ENCODE measurements at regions not wholly inside any gene's neighbourhood (a gene's known extent, or its start where the extent isn't known, plus 50 kb on each side); places are given as distances from the start of the nearest gene placed in this dataset.
"Not testable (repeated sequence)": the region's sequence is repeated elsewhere in the genome, so short reads cannot be mapped to it uniquely, and the experiment has no call there.

GRCh38 chr16:29158785-29159184 is 173.9 kb downstream of the LAT start:
- ChIA-PET POLR2A (no interaction called here), CTCF (no interaction called here)
- Mint-ChIP-seq H3K4me1 (peaks cover 22 to 49% (median 34%) of the 10 kb centered on the region in 7 donors), H3K27ac (peak overlapping the region in 2 of 9 donors; percentile 20 to 94), H3K27me3 (no peaks in the 10 kb centered on the region), H3K4me3 (no peak overlapping the region), H3K36me3 (peaks cover 2 to 17% (median 6%) of the 10 kb centered on the region in 5 donors), H3K9me3 (no peaks in the 10 kb centered on the region)
- Histone ChIP-seq H3K36me3 (ENCODE audit: control insufficient read depth in 2 of 3, insufficient read depth in 3 of 3, low read length in 3 of 3) (no peaks in the 10 kb centered on the region), H3K4me3 (ENCODE audit: low read length) (no peak overlapping the region), H3K27ac (ENCODE audit: low read depth, low read length) (no peak overlapping the region), H3K27me3 (ENCODE audit: control insufficient read depth in 2 of 2, insufficient read depth in 2 of 2, low read length in 2 of 2) (no peaks in the 10 kb centered on the region), H3K4me1 (ENCODE audit: control insufficient read depth in 2 of 2, insufficient read depth in 2 of 2, low read length in 2 of 2) (peaks cover 0 to 27% of the 10 kb centered on the region in 2 donors), H3K9me3 (ENCODE audit: control insufficient read depth in 2 of 3, low read length in 3 of 3) (no peaks in the 10 kb centered on the region)
- intact Hi-C loops (cut with micrococcal nuclease), result no loop called here
- DNase-seq (no peak), ATAC-seq (no peak)

GRCh38 chr16:29158031-29158784 is 173.4 kb downstream of the LAT start:
- Histone ChIP-seq H3K27ac (ENCODE audit: low read depth, low read length) (peak overlapping the region; percentile 70), H3K4me1 (ENCODE audit: control insufficient read depth in 2 of 2, insufficient read depth in 2 of 2, low read length in 2 of 2) (peaks cover 0 to 30% of the 10 kb centered on the region in 2 donors)
- CTCF ChIA-PET; POLR2A ChIA-PET; H3K4me3 ChIP-seq (ENCODE audit: low read length); H3K27me3 Mint-ChIP-seq; DNase-seq; H3K27me3 ChIP-seq (ENCODE audit: control insufficient read depth in 2 of 2, insufficient read depth in 2 of 2, low read length in 2 of 2); H3K9me3 ChIP-seq (ENCODE audit: control insufficient read depth in 2 of 3, low read length in 3 of 3); H3K9me3 Mint-ChIP-seq; intact Hi-C loops (cut with micrococcal nuclease); H3K36me3 ChIP-seq (ENCODE audit: control insufficient read depth in 2 of 3, insufficient read depth in 3 of 3, low read length in 3 of 3); ATAC-seq: not testable (repeated sequence)
- Mint-ChIP-seq H3K36me3 (peaks cover 3 to 17% (median 6%) of the 10 kb centered on the region in 5 donors), H3K4me3 (peak overlapping the region in 2 of 10 donors; percentile 11 to 75), H3K4me1 (peaks cover 22 to 51% (median 36%) of the 10 kb centered on the region in 7 donors), H3K27ac (peak overlapping the region; percentile 64 to 100 (median 94))

GRCh38 chr16:29157051-29157923 is 172.4 kb downstream of the LAT start:
- H3K36me3 ChIP-seq (ENCODE audit: control insufficient read depth in 2 of 3, insufficient read depth in 3 of 3, low read length in 3 of 3); H3K9me3 ChIP-seq (ENCODE audit: control insufficient read depth in 2 of 3, low read length in 3 of 3); H3K9me3 Mint-ChIP-seq; H3K27me3 ChIP-seq (ENCODE audit: control insufficient read depth in 2 of 2, insufficient read depth in 2 of 2, low read length in 2 of 2); CTCF ChIA-PET; H3K27me3 Mint-ChIP-seq; H3K4me3 ChIP-seq (ENCODE audit: low read length); POLR2A ChIA-PET: not testable (repeated sequence)
- Histone ChIP-seq H3K27ac (ENCODE audit: low read depth, low read length) (peak overlapping the region; percentile 70), H3K4me1 (ENCODE audit: control insufficient read depth in 2 of 2, insufficient read depth in 2 of 2, low read length in 2 of 2) (peaks cover 0 to 34% of the 10 kb centered on the region in 2 donors)
- intact Hi-C loops (cut with micrococcal nuclease), result loop anchor here in 1 of 2 donors (1.0 kb wide), 1 partner anchor 8 kb away; no protein-coding TSS in a partner anchor
- peaks cover 3 to 17% (median 6%) of the 10 kb centered on the region in 5 donors for H3K36me3 Mint-ChIP-seq
- H3K27ac Mint-ChIP-seq, result peak overlapping the region; percentile 93 to 100 (median 94)
- ATAC-seq (peak; percentile 79), DNase-seq (peak in 7 of 9 donors; percentile 58 to 86 (median 75))
- peaks cover 22 to 57% (median 43%) of the 10 kb centered on the region in 7 donors for H3K4me1 Mint-ChIP-seq
- H3K4me3 Mint-ChIP-seq, result peak overlapping the region; percentile 26 to 81 (median 69)

- H3K27ac Mint-ChIP-seq, result peak overlapping the region; percentile 93 to 100 (median 94)
- H3K4me3 ChIP-seq (ENCODE audit: low read length), result no peak overlapping the region
- ATAC-seq (no peak), DNase-seq (no peak)
- H3K36me3 ChIP-seq (ENCODE audit: control insufficient read depth in 2 of 3, insufficient read depth in 3 of 3, low read length in 3 of 3), result no peaks in the 10 kb centered on the region
- ChIA-PET POLR2A (interaction anchor here (0.6 kb wide), 1 partner anchor 419 kb away, joined by 3 read pairs; no protein-coding TSS in a partner anchor), CTCF (no interaction called here)
- H3K9me3 Mint-ChIP-seq, result no peaks in the 10 kb centered on the region
- no peaks in the 10 kb centered on the region for H3K27me3 ChIP-seq (ENCODE audit: control insufficient read depth in 2 of 2, insufficient read depth in 2 of 2, low read length in 2 of 2)
- intact Hi-C loops (cut with micrococcal nuclease), result no loop called here
- H3K4me1 Mint-ChIP-seq, result peaks cover 22 to 64% (median 43%) of the 10 kb centered on the region in 7 donors
- H3K9me3 ChIP-seq (ENCODE audit: control insufficient read depth in 2 of 3, low read length in 3 of 3), result no peaks in the 10 kb centered on the region
- no peaks in the 10 kb centered on the region for H3K27me3 Mint-ChIP-seq
- peak overlapping the region; percentile 51 for H3K27ac ChIP-seq (ENCODE audit: low read depth, low read length)
- peak overlapping the region in 9 of 10 donors; percentile 53 to 81 (median 71) for H3K4me3 Mint-ChIP-seq
- H3K36me3 Mint-ChIP-seq, result peaks cover 3 to 17% (median 6%) of the 10 kb centered on the region in 5 donors
- H3K4me1 ChIP-seq (ENCODE audit: control insufficient read depth in 2 of 2, insufficient read depth in 2 of 2, low read length in 2 of 2), result peaks cover 0 to 36% of the 10 kb centered on the region in 2 donors
Observed at GRCh38 chr16:29156511-29156910, 171.7 kb downstream of the LAT start.

- Histone ChIP-seq H3K27ac (ENCODE audit: low read depth, low read length) (peak overlapping the region; percentile 60), H3K4me1 (ENCODE audit: control insufficient read depth in 2 of 2, insufficient read depth in 2 of 2, low read length in 2 of 2) (peaks cover 0 to 36% of the 10 kb centered on the region in 2 donors)
- intact Hi-C loops (cut with micrococcal nuclease); H3K4me3 ChIP-seq (ENCODE audit: low read length); H3K36me3 ChIP-seq (ENCODE audit: control insufficient read depth in 2 of 3, insufficient read depth in 3 of 3, low read length in 3 of 3); H3K9me3 Mint-ChIP-seq; H3K9me3 ChIP-seq (ENCODE audit: control insufficient read depth in 2 of 3, low read length in 3 of 3); H3K27me3 Mint-ChIP-seq; H3K27me3 ChIP-seq (ENCODE audit: control insufficient read depth in 2 of 2, insufficient read depth in 2 of 2, low read length in 2 of 2); ATAC-seq; CTCF ChIA-PET: not testable (repeated sequence)
- peak overlapping the region; percentile 74 to 100 (median 94) for H3K27ac Mint-ChIP-seq
- H3K4me3 Mint-ChIP-seq, result peak overlapping the region in 8 of 10 donors; percentile 8 to 86 (median 80)
- peaks cover 22 to 69% (median 43%) of the 10 kb centered on the region in 7 donors for H3K4me1 Mint-ChIP-seq
- peaks cover 3 to 14% (median 6%) of the 10 kb centered on the region in 5 donors for H3K36me3 Mint-ChIP-seq
- POLR2A ChIA-PET, result interaction anchor here (0.6 kb wide), 2 partner anchors 420 to 1592 kb away, joined by 3 to 5 read pairs; no protein-coding TSS in a partner anchor
- DNase-seq, result peak in 1 of 9 donors; percentile 23
Observed at GRCh38 chr16:29155866-29156200, 171.0 kb downstream of the LAT start.

- Mint-ChIP-seq H3K4me1 (peaks cover 22 to 70% (median 47%) of the 10 kb centered on the region in 7 donors), H3K4me3 (peak overlapping the region; percentile 50 to 86 (median 80)), H3K27ac (peak overlapping the region; percentile 83 to 100 (median 95)), H3K36me3 (peaks cover under 1 to 10% (median 4%) of the 10 kb centered on the region in 5 donors)
- intact Hi-C loops (cut with micrococcal nuclease); H3K27me3 Mint-ChIP-seq; H3K9me3 ChIP-seq (ENCODE audit: control insufficient read depth in 2 of 3, low read length in 3 of 3); H3K4me3 ChIP-seq (ENCODE audit: low read length); H3K27me3 ChIP-seq (ENCODE audit: control insufficient read depth in 2 of 2, insufficient read depth in 2 of 2, low read length in 2 of 2); H3K36me3 ChIP-seq (ENCODE audit: control insufficient read depth in 2 of 3, insufficient read depth in 3 of 3, low read length in 3 of 3); CTCF ChIA-PET; H3K9me3 Mint-ChIP-seq: not testable (repeated sequence)
- Histone ChIP-seq H3K4me1 (ENCODE audit: control insufficient read depth in 2 of 2, insufficient read depth in 2 of 2, low read length in 2 of 2) (peaks cover 0 to 36% of the 10 kb centered on the region in 2 donors), H3K27ac (ENCODE audit: low read depth, low read length) (peak overlapping the region; percentile 60)
- ATAC-seq (peak; percentile 75), DNase-seq (peak in 7 of 9 donors; percentile 63 to 81 (median 72))
- POLR2A ChIA-PET, result interaction anchor here (0.6 kb wide), 1 partner anchor 1592 kb away, joined by 5 read pairs; no protein-coding TSS in a partner anchor
Observed at GRCh38 chr16:29155131-29155865, 170.4 kb downstream of the LAT start.

Measured in naive thymus-derived CD4-positive, alpha-beta T cell (primary cell).